ENCODE measurements at regions not wholly inside any gene's neighbourhood (a gene's known extent, or its start where the extent isn't known, plus 50 kb on each side); places are given as distances from the start of the nearest gene placed in this dataset.

- no peak for TF ChIP-seq EZH2 (IDR thresholded peaks at IDR 0.05; ENCODE audit: low read length)
- no peak for TF ChIP-seq CTCF (optimal IDR thresholded peaks at IDR 0.05 in 1 of 3, IDR thresholded peaks at IDR 0.05 in 1 of 3, conservative IDR thresholded peaks at IDR 0.05 in 1 of 3; ENCODE audit: extremely low read depth in 1 of 3, insufficient read depth in 2 of 3, low read length in 3 of 3)
Measured at GRCh38 chr2:209340522-209340921, 83.3 kb upstream of the MAP2 start.

All from keratinocyte (primary cell).